ENCODE measurements at regions not wholly inside any gene's neighbourhood (a gene's known extent, or its start where the extent isn't known, plus 50 kb on each side); places are given as distances from the start of the nearest gene placed in this dataset.

GRCh38 chr12:38556647-38557046 lies 240.1 kb downstream of the ALG10B start:
- ATAC-seq (no peak), DNase-seq (no peak)
- no peak for TF ChIP-seq CTCF (IDR thresholded peaks at IDR 0.05)
- Histone ChIP-seq H3K27ac (no peak overlapping the region), H3K27me3 (no peaks in the 10 kb centered on the region), H3K9me3 (no peaks in the 10 kb centered on the region), H3K4me3 (no peak overlapping the region), H3K4me1 (no peaks in the 10 kb centered on the region), H3K36me3 (no peaks in the 10 kb centered on the region)
- intact Hi-C loops (cut with DNase I) = no loop called here

- no peak overlapping the region for H3K4me3 ChIP-seq
- intact Hi-C loops (cut with DNase I) = no loop called here
- no peaks in the 10 kb centered on the region for H3K9me3 ChIP-seq
- no peak overlapping the region for H3K27ac ChIP-seq
- no peaks in the 10 kb centered on the region for H3K27me3 ChIP-seq
- ATAC-seq (no peak), DNase-seq (no peak)
- H3K36me3 ChIP-seq = no peaks in the 10 kb centered on the region
- no peak for TF ChIP-seq CTCF (IDR thresholded peaks at IDR 0.05)
- H3K4me1 ChIP-seq = no peaks in the 10 kb centered on the region
These were observed 268.5 kb downstream of the ALG10B start for GRCh38 chr12:38585086-38585485.

- intact Hi-C loops (cut with DNase I) = no loop called here
- Histone ChIP-seq H3K4me3 (no peak overlapping the region), H3K27ac (no peak overlapping the region), H3K27me3 (no peaks in the 10 kb centered on the region), H3K4me1 (no peaks in the 10 kb centered on the region), H3K9me3 (no peaks in the 10 kb centered on the region), H3K36me3 (no peaks in the 10 kb centered on the region)
- no peak for DNase-seq
- peak; percentile 48 for ATAC-seq
- no peak for TF ChIP-seq CTCF (IDR thresholded peaks at IDR 0.05)
These were observed 270.2 kb downstream of the ALG10B start for GRCh38 chr12:38586789-38587188.

GRCh38 chr12:38587594-38587993 lies 271.0 kb downstream of the ALG10B start:
- Histone ChIP-seq H3K9me3 (no peaks in the 10 kb centered on the region), H3K36me3 (no peaks in the 10 kb centered on the region), H3K27ac (no peak overlapping the region), H3K4me1 (no peaks in the 10 kb centered on the region), H3K4me3 (no peak overlapping the region), H3K27me3 (no peaks in the 10 kb centered on the region)
- intact Hi-C loops (cut with DNase I) = no loop called here
- no peak for TF ChIP-seq CTCF (IDR thresholded peaks at IDR 0.05)
- DNase-seq (no peak), ATAC-seq (peak; percentile 87)

- Histone ChIP-seq H3K36me3 (no peaks in the 10 kb centered on the region), H3K9me3 (no peaks in the 10 kb centered on the region), H3K4me3 (no peak overlapping the region), H3K27me3 (no peaks in the 10 kb centered on the region), H3K4me1 (no peaks in the 10 kb centered on the region), H3K27ac (no peak overlapping the region)
- intact Hi-C loops (cut with DNase I) = no loop called here
- no peak for TF ChIP-seq CTCF (IDR thresholded peaks at IDR 0.05)
- peak; percentile 73 for ATAC-seq
- no peak for DNase-seq
These were observed 272.2 kb downstream of the ALG10B start for GRCh38 chr12:38588624-38589305.

- intact Hi-C loops (cut with DNase I) = no loop called here
- H3K4me1 ChIP-seq = no peaks in the 10 kb centered on the region
- no peak overlapping the region for H3K4me3 ChIP-seq
- no peaks in the 10 kb centered on the region for H3K27me3 ChIP-seq
- H3K36me3 ChIP-seq = no peaks in the 10 kb centered on the region
- DNase-seq (no peak), ATAC-seq (no peak)
- TF ChIP-seq CTCF (IDR thresholded peaks at IDR 0.05) = no peak
- no peaks in the 10 kb centered on the region for H3K9me3 ChIP-seq
- H3K27ac ChIP-seq = no peak overlapping the region
These were observed 272.7 kb downstream of the ALG10B start for GRCh38 chr12:38589306-38589632.
